IMR-90 (cell line): ENCODE measurements at regions not wholly inside any gene's neighbourhood (a gene's known extent, or its start where the extent isn't known, plus 50 kb on each side); places are given as distances from the start of the nearest gene placed in this dataset.

Experiments
- ATAC-seq: fragments of 200-7000 bp; cut with Tn5 transposase; 2 replicates; pipeline ENCODE4 v1.9.1; 2020; ENCODE audit warnings: low read depth, mild to moderate bottlenecking, moderate library complexity
- BruUV-seq: library from RNA; stranded (reverse); fragments of 400-500 nt; replicated peaks from 2 replicates; lab custom pipeline; 2021; lab: Mats Ljungman, UMichigan
- CTCF ChIA-PET: fragments of 300-600 bp; formaldehyde crosslinking; extraction: SDS; loops from one replicate; lab custom pipeline; 2021; ENCODE audit warnings: antibody characterized with exemption; lab: Yijun Ruan, JAX
- POLR2A ChIA-PET: fragments of 300-600 bp; sonication (Branson Sonifier 250); formaldehyde crosslinking; loops from one replicate; lab custom pipeline; 2022; ENCODE audit warnings: antibody characterized with exemption; ENCODE audit not compliant: unreplicated experiment; lab: Charles Lee
- DNase-seq: peaks from one replicate; pipeline ENCODE4 v3.0.0; 2013
- H2AFZ ChIP-seq: replicated peaks from 2 replicates; pipeline ENCODE3; 2013; ENCODE audit warnings: low read length, mild to moderate bottlenecking; ENCODE audit not compliant: poor library complexity
- H2AK5ac ChIP-seq: 2 replicates; pipeline ENCODE4 v1.6.1; 2013; ENCODE audit warnings: low read depth, low read length, inconsistent platforms
- H2AK9ac ChIP-seq: replicated peaks from 2 replicates; pipeline ENCODE3; 2013; ENCODE audit warnings: mild to moderate bottlenecking, low read depth, low read length, moderate library complexity; ENCODE audit not compliant: poor library complexity
- H2BK120ac ChIP-seq: 2 replicates; pipeline ENCODE4 v1.6.1; 2013; ENCODE audit warnings: low read depth, low read length, inconsistent platforms
- H2BK15ac ChIP-seq: 3 replicates; pipeline ENCODE4 v1.6.1; 2013; ENCODE audit warnings: low read depth, low read length, inconsistent platforms
- H2BK20ac ChIP-seq: 2 replicates; pipeline ENCODE4 v1.6.1; 2013; ENCODE audit warnings: low read depth, mild to moderate bottlenecking, inconsistent platforms, low read length, moderate library complexity
- H2BK5ac ChIP-seq: 2 replicates; pipeline ENCODE4 v1.6.1; 2013; ENCODE audit warnings: mild to moderate bottlenecking, low read depth, low read length, inconsistent platforms; ENCODE audit not compliant: poor library complexity, severe bottlenecking
- H3K14ac ChIP-seq: replicated peaks from 2 replicates; pipeline ENCODE4 v1.6.1; 2013; ENCODE audit warnings: low read depth, low read length, inconsistent platforms
- H3K18ac ChIP-seq: 2 replicates; pipeline ENCODE4 v1.6.1; 2013; ENCODE audit warnings: low read depth, low read length, control low read depth
- H3K23ac ChIP-seq: 2 replicates; pipeline ENCODE4 v1.6.1; 2013; ENCODE audit warnings: low read depth, low read length, inconsistent platforms
- H3K27ac ChIP-seq: 2 replicates; pipeline ENCODE4 v1.5.1; 2013; ENCODE audit warnings: mild to moderate bottlenecking, control low read depth, low read length; ENCODE audit not compliant: insufficient read depth
- H3K27me3 ChIP-seq: 2 replicates; pipeline ENCODE4 v1.6.1; 2013; ENCODE audit warnings: low read length; ENCODE audit not compliant: control insufficient read depth, insufficient read depth
- H3K36me3 ChIP-seq: 2 replicates; pipeline ENCODE4 v1.6.1; 2013; ENCODE audit warnings: low read length, mixed read lengths; ENCODE audit not compliant: control insufficient read depth, insufficient read depth
- H3K4ac ChIP-seq: 2 replicates; pipeline ENCODE4 v1.6.1; 2013; ENCODE audit warnings: low read depth, low read length, inconsistent platforms
- H3K4me1 ChIP-seq: 2 replicates; pipeline ENCODE4 v1.6.1; 2013; ENCODE audit warnings: low read length, mixed read lengths; ENCODE audit not compliant: control insufficient read depth, insufficient read depth
- H3K4me2 ChIP-seq: 2 replicates; pipeline ENCODE4 v1.6.1; 2013; ENCODE audit warnings: low read depth, mild to moderate bottlenecking, control low read depth, low read length, moderate library complexity
- H3K4me3 ChIP-seq: 2 replicates; pipeline ENCODE4 v1.5.1; 2013; ENCODE audit warnings: low read depth, mild to moderate bottlenecking, control low read depth, low read length, moderate library complexity; ENCODE audit not compliant: insufficient read depth
- H3K56ac ChIP-seq: 2 replicates; pipeline ENCODE4 v1.6.1; 2013; ENCODE audit warnings: low read length, inconsistent platforms; ENCODE audit not compliant: insufficient read depth; ENCODE audit errors: extremely low read depth
- H3K79me1 ChIP-seq, 2 experiments: 2 replicates each; pipeline ENCODE4 v1.6.1; 2013; ENCODE audit warnings: low read length in 2 of 2, inconsistent platforms in 1 of 2, low read depth in 1 of 2
- H3K9ac ChIP-seq: 2 replicates; pipeline ENCODE4 v1.6.1; 2013; ENCODE audit warnings: low read depth, low read length, control low read depth
- H3K9me1 ChIP-seq: 2 replicates; pipeline ENCODE4 v1.6.1; 2013; ENCODE audit warnings: low read length, inconsistent platforms; ENCODE audit not compliant: insufficient read depth
- H3K9me3 ChIP-seq: 2 replicates; pipeline ENCODE4 v1.6.1; 2013; ENCODE audit warnings: low read length; ENCODE audit not compliant: control insufficient read depth, insufficient read depth
- H4K20me1 ChIP-seq: 2 replicates; pipeline ENCODE4 v1.6.1; 2013; ENCODE audit warnings: low read length, inconsistent platforms; ENCODE audit not compliant: insufficient read depth
- H4K5ac ChIP-seq: 2 replicates; pipeline ENCODE4 v1.6.1; 2013; ENCODE audit warnings: mild to moderate bottlenecking, low read depth, low read length, control low read depth
- H4K8ac ChIP-seq, 2 experiments: 2 replicates each; pipeline ENCODE4 v1.6.1; 2013; ENCODE audit warnings: low read depth in 2 of 2, low read length in 2 of 2, control low read depth in 1 of 2, inconsistent platforms in 1 of 2
- H4K91ac ChIP-seq: 2 replicates; pipeline ENCODE4 v1.6.1; 2013; ENCODE audit warnings: low read depth, low read length, inconsistent platforms; ENCODE audit not compliant: insufficient read depth
- BHLHE40 ChIP-seq: fragments of 150-350 bp; IDR thresholded peaks from 2 replicates; pipeline ENCODE4 v1.6.1; 2016; ENCODE audit warnings: mild to moderate bottlenecking, low read depth, low read length
- CEBPB ChIP-seq: IDR thresholded peaks from 2 replicates; pipeline ENCODE4 v1.6.1; 2012; ENCODE audit warnings: low read depth, low read length, improper control_type of control experiment
- CHD1 ChIP-seq: IDR thresholded peaks from 2 replicates; pipeline ENCODE4 v1.6.1; 2012; ENCODE audit warnings: low read depth, low read length, improper control_type of control experiment
- CTCF ChIP-seq: conservative IDR thresholded peaks from 2 replicates; pipeline ENCODE4 v1.5.1; 2012; ENCODE audit warnings: mild to moderate bottlenecking, low read depth, low read length, improper control_type of control experiment
- ELK1 ChIP-seq: fragments of 150-350 bp; IDR thresholded peaks from 2 replicates; pipeline ENCODE4 v1.6.1; 2016; ENCODE audit warnings: low read depth, mild to moderate bottlenecking, low read length, moderate library complexity, borderline replicate concordance
- FOS ChIP-seq: fragments of 150-350 bp; IDR thresholded peaks from 2 replicates; pipeline ENCODE4 v1.6.1; 2016; ENCODE audit warnings: low read depth, low read length
- MAFK ChIP-seq: IDR thresholded peaks from 2 replicates; pipeline ENCODE4 v1.6.1; 2012; ENCODE audit warnings: low read depth, low read length, improper control_type of control experiment
- MAZ ChIP-seq: IDR thresholded peaks from 2 replicates; pipeline ENCODE4 v1.6.1; 2012; ENCODE audit warnings: low read depth, mild to moderate bottlenecking, low read length, improper control_type of control experiment, moderate library complexity, borderline replicate concordance
- MXI1 ChIP-seq: IDR thresholded peaks from 2 replicates; pipeline ENCODE4 v1.6.1; 2012; ENCODE audit warnings: low read depth, mild to moderate bottlenecking, low read length, moderate library complexity, borderline replicate concordance
- NFE2L2 ChIP-seq: fragments of 150-350 bp; IDR thresholded peaks from 2 replicates; pipeline ENCODE4 v1.6.1; 2016; ENCODE audit warnings: low read depth, mild to moderate bottlenecking, low read length
- POLR2A ChIP-seq: IDR thresholded peaks from 2 replicates; pipeline ENCODE4 v1.6.1; 2012; ENCODE audit warnings: mild to moderate bottlenecking, low read depth, low read length
- RAD21 ChIP-seq: IDR thresholded peaks from 2 replicates; pipeline ENCODE4 v1.6.1; 2012; ENCODE audit warnings: low read length, improper control_type of control experiment
- RCOR1 ChIP-seq: IDR thresholded peaks from 2 replicates; pipeline ENCODE4 v1.6.1; 2012; ENCODE audit warnings: mild to moderate bottlenecking, low read length, improper control_type of control experiment; ENCODE audit not compliant: insufficient replicate concordance
- RFX5 ChIP-seq: IDR thresholded peaks from 2 replicates; pipeline ENCODE4 v1.8.0; 2012; ENCODE audit warnings: low read depth, mild to moderate bottlenecking, low read length, moderate library complexity
- SMC3 ChIP-seq: fragments of 150-350 bp; IDR thresholded peaks from 2 replicates; pipeline ENCODE4 v1.6.1; 2016; ENCODE audit warnings: low read depth, mild to moderate bottlenecking, antibody characterized with exemption, low read length, moderate library complexity
- USF2 ChIP-seq: fragments of 150-350 bp; IDR thresholded peaks from 2 replicates; pipeline ENCODE4 v1.6.1; 2017; ENCODE audit warnings: mild to moderate bottlenecking, antibody characterized with exemption, low read length, low read depth
- dilution Hi-C: fragments of 300-500 bp; cut with HindIII; formaldehyde crosslinking; loops from one replicate; pipeline ENCODE4 v1.14.3; 2018; ENCODE audit warnings: low sequenced_read_pairs; ENCODE audit not compliant: unreplicated experiment
- in situ Hi-C: fragments of 300-500 bp; cut with MboI; formaldehyde crosslinking; loops from 3 replicates; pipeline ENCODE4 v1.14.3; 2019; ENCODE audit warnings: low sequenced_read_pairs, inconsistent platforms, mixed read lengths
- intact Hi-C: fragments of 100-400 bp; cut with micrococcal nuclease; formaldehyde crosslinking; loops from 2 replicates; pipeline ENCODE4 v1.10.0; 2022

- DNase-seq (no peak), ATAC-seq (no peak)
- H3K4me2 ChIP-seq = no peak overlapping the region
- H3K14ac ChIP-seq = no peak overlapping the region
- H3K79me1 ChIP-seq = no peaks in the 10 kb centered on the region
- BruUV-seq = no TSS peak
- no peak overlapping the region for H2BK5ac ChIP-seq
- H3K4me1 ChIP-seq = no peaks in the 10 kb centered on the region
- H3K27me3 ChIP-seq = no peaks in the 10 kb centered on the region
- no peak overlapping the region for H3K18ac ChIP-seq
- no peak overlapping the region for H3K27ac ChIP-seq
- POLR2A ChIA-PET = no interaction called here
- H3K23ac ChIP-seq = no peak overlapping the region
- in situ Hi-C loops = no loop called here
- H4K91ac ChIP-seq = no peak overlapping the region
- H2AFZ ChIP-seq = no peak overlapping the region
- CTCF ChIA-PET = no interaction called here
- dilution Hi-C loops = no loop called here
- intact Hi-C loops = no loop called here
- H2BK15ac ChIP-seq = no peak overlapping the region
- no peaks in the 10 kb centered on the region for H3K36me3 ChIP-seq
- H3K9me1 ChIP-seq = no peaks in the 10 kb centered on the region
- no peak overlapping the region for H4K5ac ChIP-seq
- no peak overlapping the region for H3K4ac ChIP-seq
- no peak overlapping the region for H3K9ac ChIP-seq
- H4K20me1 ChIP-seq = no peaks in the 10 kb centered on the region
- H3K9me3 ChIP-seq = no peaks in the 10 kb centered on the region
- H3K4me3 ChIP-seq = no peak overlapping the region
- no peak overlapping the region for H2AK9ac ChIP-seq
- no peak overlapping the region for H3K56ac ChIP-seq
- H4K8ac ChIP-seq = no peak overlapping the region
- no peak overlapping the region for H2AK5ac ChIP-seq
- no peak overlapping the region for H2BK20ac ChIP-seq
- no peak overlapping the region for H2BK120ac ChIP-seq
- TF ChIP-seq RFX5 (no peak), BHLHE40 (no peak), FOS (no peak), CTCF (no peak), MXI1 (no peak), RCOR1 (no peak), MAZ (no peak), USF2 (no peak), MAFK (no peak), RAD21 (no peak), NFE2L2 (no peak), CEBPB (no peak), ELK1 (no peak), POLR2A (no peak), SMC3 (no peak), CHD1 (no peak)
Measured at GRCh38 chr9:80679916-80680315, 1009.4 kb downstream of the TLE1 start.
